Endothelial cell of umbilical vein (primary cell): ENCODE measurements at regions not wholly inside any gene's neighbourhood (a gene's known extent, or its start where the extent isn't known, plus 50 kb on each side); places are given as distances from the start of the nearest gene placed in this dataset.

Experiments
- BruUV-seq: library from RNA; stranded (reverse); fragments of 400-500 nt; replicated peaks from 2 replicates; lab custom pipeline; 2021; lab: Mats Ljungman, UMichigan
- CTCF ChIA-PET: fragments of 300-600, 350-600 bp; sonication (Branson Sonifier 250); formaldehyde crosslinking; loops from one replicate; lab custom pipeline; 2021; ENCODE audit warnings: antibody characterized with exemption, inconsistent platforms; lab: Charles Lee
- POLR2A ChIA-PET: fragments of 300-600, 350-600 bp; sonication (Branson Sonifier 250); formaldehyde crosslinking; loops from one replicate; lab custom pipeline; 2021; ENCODE audit warnings: antibody characterized with exemption, inconsistent platforms; lab: Charles Lee
- DNase-seq: peaks from one replicate; pipeline ENCODE4 v3.0.0-alpha.2; 2011; ENCODE audit warnings: low read depth, low spot score
- FAIRE-seq: peaks from 2 replicates; lab custom pipeline; 2011; peaks lifted over from hg19 to GRCh38; lab: Jason Lieb, UNC
- H2AFZ ChIP-seq: 2 replicates; pipeline ENCODE4 v1.6.0; 2012; ENCODE audit warnings: low read depth, low read length, control low read depth, inconsistent platforms
- H3K27ac ChIP-seq: 2 replicates; pipeline ENCODE4 v1.5.1; 2011; ENCODE audit warnings: low read depth, mild to moderate bottlenecking, control low read depth, low read length, moderate library complexity; ENCODE audit not compliant: insufficient read depth
- H3K27me3 ChIP-seq, 2 experiments: 2 replicates each; pipeline versions ENCODE4 v1.6.0 to v1.6.1; 2011; ENCODE audit warnings: low read length in 2 of 2, mixed read lengths in 1 of 2; ENCODE audit not compliant: control insufficient read depth in 2 of 2, insufficient read depth in 2 of 2
- H3K36me3 ChIP-seq, 2 experiments: 2 replicates in 1 of 2; 3 replicates in 1 of 2; pipeline ENCODE4 v1.5.1; 2011; ENCODE audit warnings: low read length in 2 of 2, mild to moderate bottlenecking in 1 of 2, moderate library complexity in 1 of 2; ENCODE audit not compliant: control insufficient read depth in 2 of 2, insufficient read depth in 2 of 2; ENCODE audit errors: extremely low read depth in 1 of 2
- H3K4me1 ChIP-seq: 3 replicates; pipeline ENCODE4 v1.5.1; 2011; ENCODE audit warnings: mild to moderate bottlenecking, low read length; ENCODE audit not compliant: control insufficient read depth, insufficient read depth; ENCODE audit errors: extremely low read depth
- H3K4me2 ChIP-seq: 2 replicates; pipeline ENCODE4 v1.6.1; 2011; ENCODE audit warnings: low read length, control low read depth, mixed read lengths; ENCODE audit not compliant: insufficient read depth
- H3K4me3 ChIP-seq, 3 experiments: fragments of 200-600 bp in 1 of 3; sonication (generic), shearing (Covaris generic) in 1 of 3; replicated peaks in 1 of 3; 2 replicates each; pipeline ENCODE4 v1.5.1; 2011 to 2016; ENCODE audit warnings: control low read depth in 3 of 3, low read length in 3 of 3, mild to moderate bottlenecking in 2 of 3, inconsistent platforms in 1 of 3, low read depth in 1 of 3, moderate library complexity in 1 of 3; ENCODE audit not compliant: insufficient read depth in 1 of 3
- H3K79me2 ChIP-seq: 2 replicates; pipeline ENCODE4 v1.6.0; 2012; ENCODE audit warnings: low read length, inconsistent platforms; ENCODE audit not compliant: control insufficient read depth, insufficient read depth
- H3K9ac ChIP-seq: replicated peaks from 2 replicates; pipeline ENCODE3; 2011; ENCODE audit warnings: low read length, control low read depth; ENCODE audit not compliant: insufficient read depth; ENCODE audit errors: extremely low read depth
- H3K9me1 ChIP-seq: replicated peaks from 3 replicates; pipeline ENCODE4 v1.6.0; 2011; ENCODE audit warnings: mild to moderate bottlenecking, low read length; ENCODE audit not compliant: control insufficient read depth, insufficient read depth; ENCODE audit errors: extremely low read depth
- H3K9me3 ChIP-seq: replicated peaks from 2 replicates; pipeline ENCODE4 v1.5.1; 2012; ENCODE audit warnings: low read length, inconsistent platforms; ENCODE audit not compliant: control insufficient read depth, insufficient read depth
- H4K20me1 ChIP-seq: replicated peaks from 2 replicates; pipeline ENCODE3; 2011; ENCODE audit warnings: mild to moderate bottlenecking, low read length; ENCODE audit not compliant: control insufficient read depth, insufficient read depth; ENCODE audit errors: extremely low read depth
- CTCF ChIP-seq, 2 donors: IDR thresholded peaks; 1 replicate in 1 of 2; 2 replicates in 1 of 2; pipeline ENCODE4 v1.5.1; 2011; ENCODE audit warnings: low read length in 2 of 2, mild to moderate bottlenecking in 2 of 2, moderate library complexity in 2 of 2, control low read depth in 1 of 2, inconsistent platforms in 1 of 2, low read depth in 1 of 2; ENCODE audit not compliant: insufficient read depth in 1 of 2; ENCODE audit errors: extremely low read depth in 1 of 2
- EZH2 ChIP-seq: IDR thresholded peaks from 2 replicates; pipeline ENCODE4 v1.6.1; 2012; ENCODE audit warnings: borderline replicate concordance, low read depth, mild to moderate bottlenecking, moderate library complexity, low read length, inconsistent platforms; ENCODE audit not compliant: severe bottlenecking
- FOS ChIP-seq: IDR thresholded peaks from 2 replicates; pipeline ENCODE4 v1.6.1; 2011; ENCODE audit warnings: mild to moderate bottlenecking, low read length, moderate library complexity, borderline replicate concordance; ENCODE audit not compliant: insufficient read depth
- GATA2 ChIP-seq: IDR thresholded peaks from 2 replicates; pipeline ENCODE4 v1.7.0; 2011; ENCODE audit warnings: low read depth, mild to moderate bottlenecking, moderate library complexity, mixed read lengths, low read length; ENCODE audit not compliant: insufficient read length, insufficient read depth
- JUN ChIP-seq: IDR thresholded peaks from 2 replicates; pipeline ENCODE4 v1.6.1; 2011; ENCODE audit warnings: borderline replicate concordance, low read depth; ENCODE audit not compliant: insufficient read length, insufficient read depth
- MAX ChIP-seq: IDR thresholded peaks from 2 replicates; pipeline ENCODE4 v1.6.1; 2011; ENCODE audit not compliant: insufficient read depth, insufficient read length
- MYC ChIP-seq: IDR thresholded peaks from one replicate; pipeline ENCODE4 v1.6.1; 2011; ENCODE audit warnings: mild to moderate bottlenecking, low read depth, low read length
- POLR2A ChIP-seq: IDR thresholded peaks from 2 replicates; pipeline ENCODE4 v1.6.1; 2012; ENCODE audit warnings: low read depth, mild to moderate bottlenecking, control low read depth, low read length
- POLR2AphosphoS5 ChIP-seq: IDR thresholded peaks from 2 replicates; pipeline ENCODE4 v1.6.1; 2012; ENCODE audit warnings: low read depth, mild to moderate bottlenecking, control low read depth, low read length, moderate library complexity; ENCODE audit not compliant: insufficient read depth
- dilution Hi-C: fragments of 300-500 bp; cut with MboI; formaldehyde crosslinking; loops from one replicate; pipeline ENCODE4 v1.15.0; 2019; ENCODE audit warnings: low sequenced_read_pairs; ENCODE audit not compliant: extremely low pct_ligation_motif_present
- intact Hi-C: fragments of 100-400 bp; cut with micrococcal nuclease; formaldehyde crosslinking; loops from one replicate; pipeline ENCODE4 v1.10.0; 2022

GRCh38 chr9:102405218-102405867 lies 589.8 kb upstream of the CYLC2 start:
- Histone ChIP-seq H3K36me3 (no peaks in the 10 kb centered on the region), H3K9me3 (peaks cover 4% of the 10 kb centered on the region), H3K27ac (no peak overlapping the region), H3K9me1 (no peaks in the 10 kb centered on the region), H3K4me1 (no peaks in the 10 kb centered on the region), H3K9ac (no peak overlapping the region), H3K79me2 (no peaks in the 10 kb centered on the region), H3K4me2 (no peak overlapping the region), H3K27me3 (no peaks in the 10 kb centered on the region), H4K20me1 (no peaks in the 10 kb centered on the region), H3K4me3 (no peak overlapping the region), H2AFZ (no peak overlapping the region)
- DNase-seq (no peak), FAIRE-seq (no peak)
- CTCF ChIA-PET, result no interaction called here
- dilution Hi-C loops, result no loop called here
- intact Hi-C loops, result no loop called here
- POLR2A ChIA-PET, result no interaction called here
- TF ChIP-seq MYC (no peak), CTCF (IDR thresholded peaks at IDR 0.05; ENCODE audit: extremely low read depth in 1 of 2, insufficient read depth in 1 of 2, low read depth in 1 of 2, low read length in 2 of 2) (no peak), MAX (no peak), EZH2 (no peak), POLR2AphosphoS5 (no peak), JUN (no peak), GATA2 (no peak), FOS (no peak), POLR2A (no peak)
- no TSS peak for BruUV-seq
